ENCODE measurements at regions not wholly inside any gene's neighbourhood (a gene's known extent, or its start where the extent isn't known, plus 50 kb on each side); places are given as distances from the start of the nearest gene placed in this dataset.

DNA sequence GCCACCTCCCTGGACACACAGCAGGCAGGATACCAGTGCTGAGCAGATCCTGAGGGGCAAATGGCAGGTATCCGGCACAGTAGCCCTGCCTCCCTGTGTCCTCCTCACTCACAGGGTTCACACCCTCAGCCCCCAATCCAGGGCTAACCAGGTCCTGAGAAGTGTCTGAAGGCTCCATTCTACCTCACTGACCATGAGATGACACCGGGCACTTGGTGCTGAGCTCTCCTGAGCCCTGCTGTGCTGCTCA, 115.4 kb upstream of the ATP2B2 start:
- no peak for TF ChIP-seq CTCF (IDR thresholded peaks at IDR 0.05)
- no peak for TF ChIP-seq EP300 (IDR thresholded peaks at IDR 0.05)
- no peak for TF ChIP-seq KDM5A (IDR thresholded peaks at IDR 0.05)
- no peak for TF ChIP-seq POLR2A (IDR thresholded peaks at IDR 0.05; ENCODE audit: low read length)
- no peak for TF ChIP-seq MAX (IDR thresholded peaks at IDR 0.05)
- TF ChIP-seq TP53 (CRISPR knock-in tag; IDR thresholded peaks at IDR 0.05): no peak
- no peak for TF ChIP-seq CHD2 (IDR thresholded peaks at IDR 0.05; ENCODE audit: low read length, partially characterized antibody)
- TF ChIP-seq MAFK (IDR thresholded peaks at IDR 0.05; ENCODE audit: partially characterized antibody): no peak
- TF ChIP-seq POLR2AphosphoS2 (conservative IDR thresholded peaks at IDR 0.05; ENCODE audit: low read length): no peak
- TF ChIP-seq PHF8 (IDR thresholded peaks at IDR 0.05; ENCODE audit: borderline replicate concordance, low read depth): no peak
